ENCODE measurements at regions not wholly inside any gene's neighbourhood (a gene's known extent, or its start where the extent isn't known, plus 50 kb on each side); places are given as distances from the start of the nearest gene placed in this dataset.

DNA sequence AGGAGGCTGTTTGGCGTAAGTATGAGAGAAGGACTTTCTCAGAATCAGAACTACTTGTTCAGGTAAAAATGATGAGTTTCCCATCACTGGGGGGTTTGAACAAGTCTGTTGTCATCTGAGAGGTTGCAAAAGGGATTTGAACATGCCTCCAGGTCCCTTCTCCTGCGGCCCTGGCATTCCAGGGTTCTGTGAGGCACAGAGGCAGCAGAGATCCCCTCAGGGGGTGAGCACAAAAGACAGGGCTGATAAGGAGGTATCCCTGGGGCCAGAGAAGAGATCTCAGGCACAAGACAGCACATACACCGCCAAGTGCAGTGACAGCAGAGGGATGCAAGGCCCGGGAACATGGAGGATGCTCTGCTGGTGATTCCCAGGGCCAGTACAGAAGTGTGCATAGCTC, 275.8 kb upstream of the TSHZ3 start:
- Histone ChIP-seq H3K79me2 (ENCODE audit: insufficient read depth, low read length) (no peaks in the 10 kb centered on the region), H4K20me1 (ENCODE audit: insufficient read depth, low read length) (no peaks in the 10 kb centered on the region), H3K9ac (ENCODE audit: low read length) (no peak overlapping the region), H3K4me3 (ENCODE audit: insufficient read depth, low read depth, low read length) (no peak overlapping the region), H3K36me3 (ENCODE audit: insufficient read depth, low read length) (no peaks in the 10 kb centered on the region), H3K4me1 (ENCODE audit: insufficient read depth, low read length) (no peaks in the 10 kb centered on the region), H3K27ac (ENCODE audit: low read depth, low read length) (no peak overlapping the region), H2AFZ (ENCODE audit: low read depth, low read length) (no peak overlapping the region), H3K9me3 (ENCODE audit: insufficient read depth, low read depth, low read length) (peaks cover 6% of the 10 kb centered on the region), H3K4me2 (ENCODE audit: low read length) (no peak overlapping the region), H3K27me3 (ENCODE audit: insufficient read depth, low read length) (peaks cover 2% of the 10 kb centered on the region)
- H3K27me3 Mint-ChIP-seq (ENCODE audit: low read depth, unreplicated experiment) = peaks cover 63% of the 10 kb centered on the region
- no peak overlapping the region for H3K27ac Mint-ChIP-seq (ENCODE audit: unreplicated experiment)
- no peak overlapping the region for H3K4me3 Mint-ChIP-seq (ENCODE audit: unreplicated experiment)
- FAIRE-seq (no peak), DNase-seq (ENCODE audit: low read depth) (no peak)
- peaks cover 8% of the 10 kb centered on the region for H3K9me3 Mint-ChIP-seq (ENCODE audit: unreplicated experiment)
- H3K36me3 Mint-ChIP-seq (ENCODE audit: low read depth, unreplicated experiment) = no peaks in the 10 kb centered on the region
- H3K4me1 Mint-ChIP-seq (ENCODE audit: low read depth, unreplicated experiment) = no peaks in the 10 kb centered on the region
- no peak for TF ChIP-seq EZH2 (IDR thresholded peaks at IDR 0.05; ENCODE audit: insufficient read depth, low read length)
- no peak for TF ChIP-seq CTCF (IDR thresholded peaks at IDR 0.05; ENCODE audit: insufficient read depth, low read depth, low read length)

- Histone ChIP-seq H3K9ac (ENCODE audit: low read length) (no peak overlapping the region), H3K27ac (ENCODE audit: low read depth, low read length) (no peak overlapping the region), H3K27me3 (ENCODE audit: insufficient read depth, low read length) (peaks cover 2% of the 10 kb centered on the region), H3K36me3 (ENCODE audit: insufficient read depth, low read length) (no peaks in the 10 kb centered on the region), H3K4me3 (ENCODE audit: insufficient read depth, low read depth, low read length) (no peak overlapping the region), H4K20me1 (ENCODE audit: insufficient read depth, low read length) (no peaks in the 10 kb centered on the region), H2AFZ (ENCODE audit: low read depth, low read length) (no peak overlapping the region), H3K4me2 (ENCODE audit: low read length) (no peak overlapping the region), H3K4me1 (ENCODE audit: insufficient read depth, low read length) (no peaks in the 10 kb centered on the region), H3K9me3 (ENCODE audit: insufficient read depth, low read depth, low read length) (peaks cover 6% of the 10 kb centered on the region), H3K79me2 (ENCODE audit: insufficient read depth, low read length) (no peaks in the 10 kb centered on the region)
- Mint-ChIP-seq H3K4me1 (ENCODE audit: low read depth, unreplicated experiment) (no peaks in the 10 kb centered on the region), H3K27ac (ENCODE audit: unreplicated experiment) (no peak overlapping the region), H3K36me3 (ENCODE audit: low read depth, unreplicated experiment) (no peaks in the 10 kb centered on the region), H3K4me3 (ENCODE audit: unreplicated experiment) (no peak overlapping the region), H3K9me3 (ENCODE audit: unreplicated experiment) (peaks cover 8% of the 10 kb centered on the region), H3K27me3 (ENCODE audit: low read depth, unreplicated experiment) (peaks cover 58% of the 10 kb centered on the region)
- DNase-seq (ENCODE audit: low read depth) (no peak), FAIRE-seq (no peak)
- TF ChIP-seq EZH2 (IDR thresholded peaks at IDR 0.05; ENCODE audit: insufficient read depth, low read length) (no peak), CTCF (IDR thresholded peaks at IDR 0.05; ENCODE audit: insufficient read depth, low read depth, low read length) (no peak)
Observed at GRCh38 chr19:31625575-31625974, 276.3 kb upstream of the TSHZ3 start.

DNA sequence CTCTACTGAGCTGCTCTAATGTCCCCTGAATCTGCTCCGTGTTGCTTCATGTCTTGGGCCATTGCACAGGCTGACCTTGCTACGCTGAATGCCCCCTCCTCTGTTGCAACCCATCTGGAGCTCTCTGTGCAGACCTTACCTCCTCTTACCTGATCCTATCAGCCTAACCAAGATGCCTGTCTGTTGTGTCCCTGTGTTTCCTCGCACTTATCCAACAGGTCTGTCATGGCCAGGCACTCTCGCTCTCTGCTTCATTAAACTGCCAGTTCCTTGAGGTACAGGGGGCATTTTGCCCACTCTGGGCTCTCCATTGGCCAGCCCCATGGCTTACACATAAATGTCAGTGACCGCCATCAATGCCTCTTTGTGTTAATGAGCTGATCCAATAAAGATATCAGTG, 277.7 kb upstream of the TSHZ3 start:
- Histone ChIP-seq H3K27ac (ENCODE audit: low read depth, low read length) (no peak overlapping the region), H3K9me3 (ENCODE audit: insufficient read depth, low read depth, low read length) (peaks cover 4% of the 10 kb centered on the region), H3K4me1 (ENCODE audit: insufficient read depth, low read length) (no peaks in the 10 kb centered on the region), H3K4me3 (ENCODE audit: insufficient read depth, low read depth, low read length) (no peak overlapping the region), H3K4me2 (ENCODE audit: low read length) (no peak overlapping the region), H4K20me1 (ENCODE audit: insufficient read depth, low read length) (no peaks in the 10 kb centered on the region), H3K79me2 (ENCODE audit: insufficient read depth, low read length) (no peaks in the 10 kb centered on the region), H3K36me3 (ENCODE audit: insufficient read depth, low read length) (no peaks in the 10 kb centered on the region), H2AFZ (ENCODE audit: low read depth, low read length) (no peak overlapping the region), H3K9ac (ENCODE audit: low read length) (no peak overlapping the region), H3K27me3 (ENCODE audit: insufficient read depth, low read length) (peaks cover 2% of the 10 kb centered on the region)
- no peak overlapping the region for H3K27ac Mint-ChIP-seq (ENCODE audit: unreplicated experiment)
- H3K36me3 Mint-ChIP-seq (ENCODE audit: low read depth, unreplicated experiment) = no peaks in the 10 kb centered on the region
- DNase-seq (ENCODE audit: low read depth) = no peak
- no peak for TF ChIP-seq EZH2 (IDR thresholded peaks at IDR 0.05; ENCODE audit: insufficient read depth, low read length)
- no peak for TF ChIP-seq CTCF (IDR thresholded peaks at IDR 0.05; ENCODE audit: insufficient read depth, low read depth, low read length)
- peaks cover 56% of the 10 kb centered on the region for H3K27me3 Mint-ChIP-seq (ENCODE audit: low read depth, unreplicated experiment)
- H3K4me3 Mint-ChIP-seq (ENCODE audit: unreplicated experiment) = no peak overlapping the region
- H3K9me3 Mint-ChIP-seq (ENCODE audit: unreplicated experiment) = peaks cover 5% of the 10 kb centered on the region
- FAIRE-seq = no peak
- no peaks in the 10 kb centered on the region for H3K4me1 Mint-ChIP-seq (ENCODE audit: low read depth, unreplicated experiment)

Measured in astrocyte (in vitro differentiated cells and primary cell).